ENCODE measurements at regions not wholly inside any gene's neighbourhood (a gene's known extent, or its start where the extent isn't known, plus 50 kb on each side); places are given as distances from the start of the nearest gene placed in this dataset.

- no peak for TF ChIP-seq CTCF (IDR thresholded peaks at IDR 0.05; ENCODE audit: low read depth, low read length)
- no peak for TF ChIP-seq POLR2A (IDR thresholded peaks at IDR 0.05; ENCODE audit: extremely low read depth, insufficient read length)
- TF ChIP-seq MAX (IDR thresholded peaks at IDR 0.05; ENCODE audit: low read depth, low read length), result no peak
Observed at GRCh38 chr22:47301820-47302475, 539.5 kb downstream of the TBC1D22A start.

All from NB4 (cell line).